ENCODE measurements at regions not wholly inside any gene's neighbourhood (a gene's known extent, or its start where the extent isn't known, plus 50 kb on each side); places are given as distances from the start of the nearest gene placed in this dataset.

- Histone ChIP-seq H3K9me3 (no peaks in the 10 kb centered on the region), H3K27ac (no peak overlapping the region), H3K4me3 (no peak overlapping the region), H3K36me3 (no peaks in the 10 kb centered on the region), H3K4me1 (no peaks in the 10 kb centered on the region), H3K27me3 (no peaks in the 10 kb centered on the region)
- 27 to 48% (median 37%) methylated on average over 2 of the region's 2 CpGs for WGBS, 5 donors
- intact Hi-C loops (cut with DNase I; ENCODE audit: low total_unique reads): no loop called here
- DNase-seq: no peak
- no peak for TF ChIP-seq POLR2A (IDR thresholded peaks at IDR 0.05)
- no peak for TF ChIP-seq CTCF (IDR thresholded peaks at IDR 0.05)
- no peak for TF ChIP-seq POLR2AphosphoS5 (IDR thresholded peaks at IDR 0.05)
These were observed 263.4 kb downstream of the POU4F1 start for GRCh38 chr13:78339927-78340326.

GRCh38 chr13:78334059-78334458, 269.3 kb downstream of the POU4F1 start:
- DNase-seq: no peak
- H3K27ac ChIP-seq: no peak overlapping the region
- no peak for TF ChIP-seq EP300 (IDR thresholded peaks at IDR 0.05)
- no peak for TF ChIP-seq CTCF (IDR thresholded peaks at IDR 0.05)
- TF ChIP-seq POLR2A (IDR thresholded peaks at IDR 0.05): no peak
- no peak for TF ChIP-seq POLR2AphosphoS5 (IDR thresholded peaks at IDR 0.05)
- intact Hi-C loops (cut with DNase I; ENCODE audit: low total_unique reads): no loop called here
- H3K4me1 ChIP-seq: no peaks in the 10 kb centered on the region
- no peaks in the 10 kb centered on the region for H3K27me3 ChIP-seq
- H3K9me3 ChIP-seq: no peaks in the 10 kb centered on the region
- 62 to 67% (median 65%) methylated on average over 7 of the region's 7 CpGs for WGBS, 5 donors
- no peaks in the 10 kb centered on the region for H3K36me3 ChIP-seq
- H3K4me3 ChIP-seq: no peak overlapping the region

GRCh38 chr13:78326633-78327032, 276.7 kb downstream of the POU4F1 start:
- Histone ChIP-seq H3K4me1 (no peaks in the 10 kb centered on the region), H3K36me3 (no peaks in the 10 kb centered on the region), H3K27ac (no peak overlapping the region), H3K9me3 (no peaks in the 10 kb centered on the region), H3K4me3 (no peak overlapping the region), H3K27me3 (no peaks in the 10 kb centered on the region)
- intact Hi-C loops (cut with DNase I; ENCODE audit: low total_unique reads): no loop called here
- 43 to 65% (median 60%) methylated on average over 1 of the region's 1 CpG for WGBS, 5 donors
- TF ChIP-seq POLR2A (IDR thresholded peaks at IDR 0.05): no peak
- TF ChIP-seq POLR2AphosphoS5 (IDR thresholded peaks at IDR 0.05): no peak
- no peak for DNase-seq

GRCh38 chr13:78325585-78325984, 277.8 kb downstream of the POU4F1 start:
- no peak overlapping the region for H3K27ac ChIP-seq
- no peaks in the 10 kb centered on the region for H3K27me3 ChIP-seq
- H3K4me3 ChIP-seq: no peak overlapping the region
- DNase-seq: no peak
- no peaks in the 10 kb centered on the region for H3K4me1 ChIP-seq
- no peaks in the 10 kb centered on the region for H3K9me3 ChIP-seq
- WGBS, 5 donors: 75 to 89% (median 88%) methylated on average over 1 of the region's 1 CpG
- TF ChIP-seq CTCF (IDR thresholded peaks at IDR 0.05): no peak
- no peak for TF ChIP-seq EP300 (IDR thresholded peaks at IDR 0.05)
- TF ChIP-seq POLR2A (IDR thresholded peaks at IDR 0.05): no peak
- no peak for TF ChIP-seq POLR2AphosphoS5 (IDR thresholded peaks at IDR 0.05)
- no peaks in the 10 kb centered on the region for H3K36me3 ChIP-seq
- intact Hi-C loops (cut with DNase I; ENCODE audit: low total_unique reads): no loop called here

- no peak for TF ChIP-seq CTCF (IDR thresholded peaks at IDR 0.05)
- no peaks in the 10 kb centered on the region for H3K4me1 ChIP-seq
- H3K27ac ChIP-seq: no peak overlapping the region
- H3K9me3 ChIP-seq: no peaks in the 10 kb centered on the region
- no peaks in the 10 kb centered on the region for H3K27me3 ChIP-seq
- no peak overlapping the region for H3K4me3 ChIP-seq
- WGBS, 5 donors: 81 to 87% (median 85%) methylated on average over 2 of the region's 2 CpGs
- DNase-seq: no peak
- no peaks in the 10 kb centered on the region for H3K36me3 ChIP-seq
- intact Hi-C loops (cut with DNase I; ENCODE audit: low total_unique reads): no loop called here
These were observed 279.5 kb downstream of the POU4F1 start for GRCh38 chr13:78323848-78324247.
